HuH-7 (cell line): ENCODE measurements at regions not wholly inside any gene's neighbourhood (a gene's known extent, or its start where the extent isn't known, plus 50 kb on each side); places are given as distances from the start of the nearest gene placed in this dataset.
"Not testable (repeated sequence)": the region's sequence is repeated elsewhere in the genome, so short reads cannot be mapped to it uniquely, and the experiment has no call there.

Source experiments
- DNase-seq: peaks from one replicate; pipeline ENCODE4 v3.0.0; 2011; ENCODE audit warnings: low spot score

DNA sequence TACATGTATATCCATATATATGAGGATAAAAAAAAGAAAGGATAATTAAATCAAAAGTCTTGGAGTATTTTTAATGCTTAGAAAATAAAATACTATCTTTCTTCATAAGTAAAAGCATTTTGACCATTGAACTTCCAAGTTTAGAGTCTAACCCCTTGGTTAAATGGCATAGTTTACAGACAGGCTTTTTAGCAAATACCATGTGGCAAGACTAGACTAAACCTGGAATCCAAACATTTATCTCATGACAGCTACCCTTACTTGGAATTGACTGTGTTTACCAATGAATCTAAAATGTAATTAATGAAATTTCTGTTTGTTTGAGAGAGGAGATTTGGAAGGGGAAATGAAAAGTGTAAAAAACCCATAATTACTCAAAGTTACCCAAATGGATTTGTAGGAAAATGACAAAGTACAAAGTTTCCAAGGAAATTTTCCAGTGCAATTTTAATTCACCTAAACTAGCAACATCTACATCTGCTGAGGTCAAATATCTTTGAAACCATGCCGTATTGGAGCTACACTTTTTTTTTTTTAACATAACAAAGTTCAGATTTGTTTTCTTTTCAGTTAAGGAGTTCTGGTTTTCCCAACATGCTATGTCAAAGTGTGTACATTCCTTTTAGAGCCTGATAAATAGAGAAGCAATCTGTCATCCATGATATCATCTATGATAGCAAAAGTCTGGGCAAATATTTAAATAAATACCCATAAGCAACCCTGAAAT lies 272.1 kb upstream of the DAB2 start:
- no peak for DNase-seq

GRCh38 chr5:39691993-39692392 lies 267.2 kb upstream of the DAB2 start:
- DNase-seq, result no peak

DNA sequence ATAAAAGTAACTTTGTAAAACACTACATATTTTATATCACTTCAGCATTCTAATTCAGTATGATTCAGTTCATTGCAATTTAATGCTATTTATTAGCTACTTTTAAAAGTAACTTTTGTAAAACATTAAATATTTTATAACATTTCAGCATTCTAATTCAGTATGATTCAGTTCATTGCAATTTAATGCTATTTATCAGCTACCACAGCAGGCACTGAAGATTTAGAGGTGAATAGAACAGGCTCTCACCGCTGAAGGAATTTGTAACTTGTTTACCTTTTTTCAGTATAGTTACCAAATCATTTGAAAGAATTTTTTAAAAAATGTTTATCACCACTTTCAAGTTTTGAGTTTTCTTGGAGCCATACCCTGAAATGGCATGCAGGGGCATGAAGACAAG lies 266.4 kb upstream of the DAB2 start:
- DNase-seq, result no peak

DNA sequence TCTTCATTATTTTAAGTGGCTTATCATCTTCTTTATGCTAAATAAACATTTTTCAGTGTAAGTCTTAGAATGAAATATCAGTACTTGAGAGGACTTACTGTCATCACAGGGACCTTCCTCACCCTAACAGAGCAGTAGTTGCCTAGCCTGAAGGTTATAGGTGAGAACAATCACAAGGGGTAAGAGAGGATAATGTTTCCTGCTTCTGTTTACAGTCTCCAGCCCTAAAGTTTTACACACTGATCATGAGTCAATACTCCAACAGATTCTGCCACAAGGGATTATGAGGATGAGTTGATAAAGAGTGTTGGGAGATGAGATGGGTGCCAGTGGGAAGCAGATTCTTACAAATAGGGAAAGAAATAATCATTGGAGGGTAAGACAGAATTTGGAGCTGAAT lies 265.1 kb upstream of the DAB2 start:
- peak; percentile 34 for DNase-seq

GRCh38 chr5:39687924-39688323 lies 263.1 kb upstream of the DAB2 start:
- DNase-seq, result not testable (repeated sequence)

- DNase-seq, result no peak
These were observed 255.4 kb upstream of the DAB2 start for GRCh38 chr5:39680213-39680612.

- DNase-seq, result no peak
These were observed 253.8 kb upstream of the DAB2 start for GRCh38 chr5:39678534-39678933.

DNA sequence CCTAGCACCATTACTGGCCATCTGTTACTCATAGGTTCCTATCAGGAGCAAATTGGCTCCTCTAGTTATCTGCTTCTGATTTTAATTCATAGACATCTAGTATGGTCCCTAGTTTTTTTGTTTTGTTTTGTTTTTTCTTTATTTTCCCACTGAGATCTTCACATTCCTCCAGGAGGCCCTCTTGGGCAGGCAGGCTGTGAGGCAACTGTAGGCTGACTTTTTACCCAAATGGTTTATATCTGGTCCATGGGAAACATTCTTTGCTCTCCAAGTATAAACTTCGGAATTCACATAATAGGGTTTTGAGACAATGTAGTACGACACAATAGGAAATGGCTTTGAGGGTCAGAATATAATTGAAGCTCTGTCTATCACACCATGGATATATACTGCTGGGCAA lies 250.9 kb upstream of the DAB2 start:
- DNase-seq, result no peak

- DNase-seq, result no peak
These were observed 249.7 kb upstream of the DAB2 start for GRCh38 chr5:39674209-39675082.

- DNase-seq, result no peak
These were observed 246.8 kb upstream of the DAB2 start for GRCh38 chr5:39671561-39671961.

DNA sequence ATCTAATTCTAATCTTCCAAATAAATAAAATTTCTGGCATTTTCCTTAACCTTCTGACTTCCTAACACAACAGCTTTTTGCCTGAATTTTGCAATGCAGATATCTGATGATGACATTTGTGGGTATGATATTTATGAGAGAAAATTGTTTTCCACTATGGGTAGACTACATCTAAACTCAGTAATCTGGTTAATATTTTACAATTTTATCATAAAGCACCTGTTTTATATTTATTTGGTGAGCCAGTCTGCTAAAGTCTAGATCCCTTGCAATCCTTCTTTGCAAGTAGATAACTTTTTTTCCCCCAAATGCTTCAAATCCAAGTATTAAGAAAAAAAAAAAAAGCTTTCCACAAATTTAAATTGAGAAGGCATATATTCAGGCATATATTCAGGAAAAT lies 246.2 kb upstream of the DAB2 start:
- DNase-seq, result no peak

DNA sequence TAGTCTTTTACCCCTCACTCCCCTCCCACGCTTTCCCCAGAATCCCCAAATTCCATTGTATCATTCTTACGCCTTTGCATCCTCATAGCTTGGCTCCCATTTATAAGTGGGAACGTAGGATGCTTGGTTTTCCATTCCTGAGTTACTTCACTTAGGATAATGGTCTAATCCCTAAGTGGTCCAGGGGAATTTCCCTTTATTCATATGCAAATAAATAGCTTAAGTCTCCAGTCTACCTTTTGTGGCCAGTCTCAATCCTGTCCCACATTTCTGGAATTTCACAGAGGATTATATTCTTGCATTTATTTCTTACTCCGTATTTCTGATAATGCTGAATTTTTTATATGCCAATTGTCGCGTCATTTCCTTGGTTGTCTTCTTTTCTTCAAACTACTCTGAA lies 245.6 kb upstream of the DAB2 start:
- no peak for DNase-seq

DNA sequence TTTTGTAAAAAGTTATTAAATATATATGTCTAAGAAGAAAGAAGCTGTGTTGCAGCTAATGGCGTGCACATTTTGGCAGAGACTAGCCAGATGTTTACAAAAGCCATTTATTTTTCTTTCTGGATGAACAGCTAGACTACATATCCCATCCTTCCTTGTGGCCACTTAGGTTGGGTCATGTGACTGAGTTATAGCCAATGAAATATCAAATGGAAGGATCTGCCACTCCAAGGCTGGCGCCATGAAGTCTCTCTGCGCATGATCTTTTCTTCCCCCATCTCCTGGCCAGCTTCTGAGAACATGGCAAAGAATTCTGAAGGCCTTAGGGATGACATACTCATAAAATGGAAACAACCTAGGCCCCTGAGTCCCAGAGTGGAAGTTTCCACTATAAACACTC lies 244.2 kb upstream of the DAB2 start:
- DNase-seq, result no peak

DNA sequence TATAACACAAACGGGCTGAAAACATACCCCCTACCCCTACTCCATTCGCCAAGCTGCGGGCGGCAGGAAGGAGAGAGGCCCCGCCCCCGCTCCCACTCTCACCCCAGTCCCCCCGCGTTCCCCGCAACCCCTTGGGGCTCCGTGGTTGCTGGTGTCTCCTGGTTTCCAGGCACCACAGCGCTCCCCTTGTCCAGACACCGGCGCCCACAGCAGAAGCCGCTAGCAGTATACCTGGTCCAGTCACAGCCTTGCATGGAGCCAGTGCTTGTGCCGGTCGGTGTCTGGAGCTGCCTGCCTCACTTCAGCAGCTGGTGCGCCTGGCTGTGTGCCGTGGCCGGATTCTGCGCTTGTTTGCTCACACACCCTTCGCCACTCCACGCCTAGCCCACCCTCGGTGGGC lies 240.5 kb upstream of the DAB2 start:
- no peak for DNase-seq

DNA sequence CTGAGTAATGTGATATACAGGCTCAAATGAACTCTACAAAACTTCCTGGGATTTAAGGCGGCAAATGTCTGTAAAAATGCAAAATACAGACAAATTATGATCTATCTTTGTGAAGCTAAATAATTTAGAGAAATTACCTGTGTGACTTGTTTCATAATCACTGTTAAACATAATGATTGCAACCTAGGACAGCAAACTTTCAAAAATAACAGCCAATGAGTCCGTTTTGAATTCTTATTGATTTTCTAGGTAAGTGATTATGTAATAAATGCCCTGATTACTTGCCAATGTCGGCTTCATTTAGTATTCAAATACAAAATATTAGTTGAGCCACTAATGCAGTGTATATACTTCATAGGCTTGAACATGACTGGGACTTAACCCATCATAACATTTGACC lies 238.2 kb upstream of the DAB2 start:
- no peak for DNase-seq

- no peak for DNase-seq
These were observed 236.4 kb upstream of the DAB2 start for GRCh38 chr5:39661026-39661779.

DNA sequence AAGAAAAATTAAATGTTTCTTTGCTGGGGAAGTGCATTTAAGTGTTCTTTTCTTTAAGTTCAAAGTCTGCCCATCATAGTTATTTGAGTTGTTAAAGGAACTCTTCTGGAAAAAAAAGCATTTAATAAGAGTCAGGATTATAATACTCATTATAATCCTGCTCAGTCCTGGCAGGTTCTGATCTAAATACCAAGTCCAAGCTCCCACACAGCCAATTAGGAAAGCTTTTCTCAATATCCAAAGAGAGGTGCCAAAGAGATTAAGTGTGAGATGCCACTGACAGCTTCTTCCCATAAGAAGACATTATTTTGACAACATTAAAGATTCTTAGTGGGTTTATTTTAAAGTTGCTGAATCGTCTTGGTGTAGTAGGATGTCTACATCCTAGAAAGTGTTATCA lies 235.2 kb upstream of the DAB2 start:
- no peak for DNase-seq

DNA sequence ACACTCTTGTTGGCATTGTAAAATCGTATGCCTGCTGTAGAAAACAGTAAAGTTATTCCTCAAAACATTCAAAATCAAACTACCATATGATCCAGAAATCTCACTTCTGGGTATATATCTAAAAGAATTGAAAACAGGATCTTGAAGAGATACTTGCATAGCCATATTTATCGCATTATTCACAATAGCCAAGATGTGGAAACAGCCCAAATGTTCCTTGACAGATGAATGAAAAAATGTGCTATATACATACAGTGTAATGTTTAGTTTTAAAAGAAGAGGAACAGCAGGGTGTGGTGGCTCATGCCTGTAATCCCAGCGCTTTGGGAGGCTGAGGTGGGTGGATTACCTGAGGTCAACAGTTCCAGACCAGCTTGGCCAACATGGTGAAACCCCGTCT lies 234.1 kb upstream of the DAB2 start:
- DNase-seq, result no peak

DNA sequence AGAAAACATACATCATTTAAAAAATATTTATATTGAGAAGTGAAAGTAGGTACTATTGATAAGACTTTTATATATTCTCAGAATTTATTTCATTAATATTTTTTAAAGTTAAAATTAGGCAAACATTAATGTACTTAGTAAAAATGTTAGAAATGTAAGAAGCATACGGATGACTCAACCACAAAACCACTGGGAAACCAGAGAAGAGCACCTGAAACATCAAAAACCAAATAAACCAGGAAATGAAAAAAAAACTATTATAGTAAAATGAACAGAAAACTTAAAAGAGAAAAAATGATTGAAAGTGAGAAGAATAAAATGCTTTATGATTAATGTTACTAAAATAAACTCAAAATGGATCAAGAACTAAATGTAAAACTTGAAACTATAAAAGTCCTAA lies 233.2 kb upstream of the DAB2 start:
- DNase-seq, result no peak

GRCh38 chr5:39656600-39656999 lies 231.8 kb upstream of the DAB2 start:
- no peak for DNase-seq

DNA sequence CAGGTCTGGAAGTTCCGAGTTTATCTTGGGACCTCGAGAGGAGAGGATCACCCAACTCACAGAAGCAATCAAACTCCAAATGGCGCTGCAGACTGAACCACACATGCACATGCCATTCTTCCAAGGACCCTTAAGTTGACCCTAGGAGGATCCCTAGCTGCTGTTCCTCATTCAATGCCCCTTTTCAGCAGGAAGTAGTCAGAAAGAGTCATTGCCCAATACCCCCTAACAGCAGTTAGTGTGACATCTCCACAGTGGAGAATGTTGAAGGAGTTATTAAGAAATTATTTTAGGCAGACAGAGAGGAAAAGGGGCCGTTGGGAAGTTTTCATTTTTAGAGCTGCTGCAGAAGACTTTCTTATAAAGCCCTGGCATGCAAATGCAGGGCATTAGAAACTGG lies 229.9 kb upstream of the DAB2 start:
- DNase-seq, result no peak

DNA sequence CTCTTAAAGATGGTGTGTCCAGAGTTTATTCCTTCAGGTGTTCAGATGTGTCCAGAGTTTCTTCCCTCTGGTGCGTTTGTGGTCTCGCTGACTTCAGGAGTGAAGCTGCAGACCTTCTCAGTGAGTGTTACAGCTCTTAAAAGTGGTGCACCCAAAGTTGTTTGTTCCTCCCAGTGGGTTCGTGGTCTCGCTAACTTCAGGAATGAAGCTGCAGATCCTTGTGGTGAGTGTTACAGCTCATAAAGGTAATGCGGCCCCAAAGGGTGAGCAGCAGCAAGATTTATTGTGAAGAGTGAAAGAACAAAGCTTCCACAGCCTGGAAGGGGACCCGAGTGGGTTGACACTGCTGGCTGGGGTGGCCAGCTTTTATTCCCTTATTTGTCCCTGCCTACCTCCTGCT lies 227.7 kb upstream of the DAB2 start:
- DNase-seq, result not testable (repeated sequence)

DNA sequence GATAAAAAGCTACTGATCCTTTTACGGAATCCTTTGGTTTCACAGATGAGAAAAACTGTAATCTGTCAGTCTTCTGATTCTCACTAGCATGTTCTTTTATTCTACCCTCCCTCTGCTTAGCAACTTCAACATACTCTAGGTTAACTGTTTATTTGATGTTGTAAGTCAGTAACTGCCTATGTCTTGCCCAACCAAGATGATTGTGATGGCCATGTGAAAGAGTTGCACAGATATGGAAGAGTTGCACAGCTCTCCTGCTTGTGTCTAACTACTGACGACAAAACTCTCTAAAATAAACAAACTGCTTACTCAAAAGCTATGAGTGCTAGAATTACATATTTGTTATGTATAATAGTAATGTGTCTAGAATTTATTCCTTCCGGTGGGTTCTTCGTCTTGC lies 227.3 kb upstream of the DAB2 start:
- no peak for DNase-seq
